ENCODE measurements at regions not wholly inside any gene's neighbourhood (a gene's known extent, or its start where the extent isn't known, plus 50 kb on each side); places are given as distances from the start of the nearest gene placed in this dataset.

DNA sequence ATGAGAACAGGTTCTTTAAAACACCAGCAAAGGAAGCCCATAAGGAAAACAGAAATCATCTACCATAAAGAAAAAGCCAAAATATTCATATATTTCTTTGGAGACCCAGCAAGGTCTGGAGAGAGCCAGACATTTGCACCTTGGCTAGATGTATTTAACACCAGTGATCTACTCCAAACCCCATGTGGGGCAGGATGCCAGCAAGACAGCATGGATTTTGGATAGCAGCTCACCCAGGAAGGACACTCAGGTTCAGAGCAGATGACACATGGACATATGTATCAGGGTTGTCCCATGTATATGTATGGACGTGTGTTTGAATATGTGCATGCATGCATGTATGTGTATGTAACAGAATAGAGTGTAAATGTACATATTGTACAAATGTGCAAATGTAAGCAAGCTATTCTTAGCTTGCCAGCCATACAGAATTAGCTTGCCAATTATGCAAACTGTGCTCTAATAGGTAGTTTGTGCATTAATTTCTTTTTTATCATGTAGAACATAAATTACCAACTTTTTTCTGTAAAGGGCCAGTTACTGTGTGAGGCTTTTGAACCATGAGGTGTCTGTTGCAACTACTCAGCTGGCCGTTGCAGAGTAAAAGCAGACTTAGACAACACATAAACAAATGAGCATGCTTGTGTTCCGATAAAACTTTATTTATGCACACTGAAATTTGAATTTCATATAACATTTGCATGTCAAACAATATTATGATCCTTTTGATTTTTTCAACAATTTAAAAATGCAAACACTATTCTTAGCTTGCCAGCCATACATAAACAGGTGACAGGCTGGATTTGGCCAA, 73.5 kb upstream of the KAZN start:
- TF ChIP-seq, protein P1, sequence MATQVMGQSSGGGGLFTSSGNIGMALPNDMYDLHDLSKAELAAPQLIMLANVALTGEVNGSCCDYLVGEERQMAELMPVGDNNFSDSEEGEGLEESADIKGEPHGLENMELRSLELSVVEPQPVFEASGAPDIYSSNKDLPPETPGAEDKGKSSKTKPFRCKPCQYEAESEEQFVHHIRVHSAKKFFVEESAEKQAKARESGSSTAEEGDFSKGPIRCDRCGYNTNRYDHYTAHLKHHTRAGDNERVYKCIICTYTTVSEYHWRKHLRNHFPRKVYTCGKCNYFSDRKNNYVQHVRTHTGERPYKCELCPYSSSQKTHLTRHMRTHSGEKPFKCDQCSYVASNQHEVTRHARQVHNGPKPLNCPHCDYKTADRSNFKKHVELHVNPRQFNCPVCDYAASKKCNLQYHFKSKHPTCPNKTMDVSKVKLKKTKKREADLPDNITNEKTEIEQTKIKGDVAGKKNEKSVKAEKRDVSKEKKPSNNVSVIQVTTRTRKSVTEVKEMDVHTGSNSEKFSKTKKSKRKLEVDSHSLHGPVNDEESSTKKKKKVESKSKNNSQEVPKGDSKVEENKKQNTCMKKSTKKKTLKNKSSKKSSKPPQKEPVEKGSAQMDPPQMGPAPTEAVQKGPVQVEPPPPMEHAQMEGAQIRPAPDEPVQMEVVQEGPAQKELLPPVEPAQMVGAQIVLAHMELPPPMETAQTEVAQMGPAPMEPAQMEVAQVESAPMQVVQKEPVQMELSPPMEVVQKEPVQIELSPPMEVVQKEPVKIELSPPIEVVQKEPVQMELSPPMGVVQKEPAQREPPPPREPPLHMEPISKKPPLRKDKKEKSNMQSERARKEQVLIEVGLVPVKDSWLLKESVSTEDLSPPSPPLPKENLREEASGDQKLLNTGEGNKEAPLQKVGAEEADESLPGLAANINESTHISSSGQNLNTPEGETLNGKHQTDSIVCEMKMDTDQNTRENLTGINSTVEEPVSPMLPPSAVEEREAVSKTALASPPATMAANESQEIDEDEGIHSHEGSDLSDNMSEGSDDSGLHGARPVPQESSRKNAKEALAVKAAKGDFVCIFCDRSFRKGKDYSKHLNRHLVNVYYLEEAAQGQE (IDR thresholded peaks at IDR 0.05): no peak
- TF ChIP-seq, protein P2, sequence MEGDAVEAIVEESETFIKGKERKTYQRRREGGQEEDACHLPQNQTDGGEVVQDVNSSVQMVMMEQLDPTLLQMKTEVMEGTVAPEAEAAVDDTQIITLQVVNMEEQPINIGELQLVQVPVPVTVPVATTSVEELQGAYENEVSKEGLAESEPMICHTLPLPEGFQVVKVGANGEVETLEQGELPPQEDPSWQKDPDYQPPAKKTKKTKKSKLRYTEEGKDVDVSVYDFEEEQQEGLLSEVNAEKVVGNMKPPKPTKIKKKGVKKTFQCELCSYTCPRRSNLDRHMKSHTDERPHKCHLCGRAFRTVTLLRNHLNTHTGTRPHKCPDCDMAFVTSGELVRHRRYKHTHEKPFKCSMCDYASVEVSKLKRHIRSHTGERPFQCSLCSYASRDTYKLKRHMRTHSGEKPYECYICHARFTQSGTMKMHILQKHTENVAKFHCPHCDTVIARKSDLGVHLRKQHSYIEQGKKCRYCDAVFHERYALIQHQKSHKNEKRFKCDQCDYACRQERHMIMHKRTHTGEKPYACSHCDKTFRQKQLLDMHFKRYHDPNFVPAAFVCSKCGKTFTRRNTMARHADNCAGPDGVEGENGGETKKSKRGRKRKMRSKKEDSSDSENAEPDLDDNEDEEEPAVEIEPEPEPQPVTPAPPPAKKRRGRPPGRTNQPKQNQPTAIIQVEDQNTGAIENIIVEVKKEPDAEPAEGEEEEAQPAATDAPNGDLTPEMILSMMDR (IDR thresholded peaks at IDR 0.05): no peak
- TF ChIP-seq POLR2A (IDR thresholded peaks at IDR 0.05; ENCODE audit: low read length) (no peak), KDM1A (IDR thresholded peaks at IDR 0.05; ENCODE audit: low read depth) (no peak), PHF8 (IDR thresholded peaks at IDR 0.05; ENCODE audit: borderline replicate concordance, low read depth) (no peak), JUNB (IDR thresholded peaks at IDR 0.05) (no peak), GATA3 (IDR thresholded peaks at IDR 0.05; ENCODE audit: borderline replicate concordance) (no peak), BHLHE40 (IDR thresholded peaks at IDR 0.05; ENCODE audit: low read depth, low read length) (no peak), EP300 (IDR thresholded peaks at IDR 0.05) (no peak), JUN (IDR thresholded peaks at IDR 0.05) (no peak), HOXA7 (CRISPR knock-in tag; IDR thresholded peaks at IDR 0.05) (no peak)
- TF ChIP-seq, protein P3, sequence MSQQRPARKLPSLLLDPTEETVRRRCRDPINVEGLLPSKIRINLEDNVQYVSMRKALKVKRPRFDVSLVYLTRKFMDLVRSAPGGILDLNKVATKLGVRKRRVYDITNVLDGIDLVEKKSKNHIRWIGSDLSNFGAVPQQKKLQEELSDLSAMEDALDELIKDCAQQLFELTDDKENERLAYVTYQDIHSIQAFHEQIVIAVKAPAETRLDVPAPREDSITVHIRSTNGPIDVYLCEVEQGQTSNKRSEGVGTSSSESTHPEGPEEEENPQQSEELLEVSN (IDR thresholded peaks at IDR 0.05; ENCODE audit: borderline replicate concordance, low read depth): no peak
